ENCODE measurements at regions not wholly inside any gene's neighbourhood (a gene's known extent, or its start where the extent isn't known, plus 50 kb on each side); places are given as distances from the start of the nearest gene placed in this dataset.

- TF ChIP-seq CTCF (IDR thresholded peaks at IDR 0.05 in 4 of 5, conservative IDR thresholded peaks at IDR 0.05 in 1 of 5) = no peak
- no peak for TF ChIP-seq POLR2A (IDR thresholded peaks at IDR 0.05)
- Histone ChIP-seq H3K36me3 (no peaks in the 10 kb centered on the region), H3K4me3 (no peak overlapping the region), H3K27me3 (no peaks in the 10 kb centered on the region), H3K4me1 (no peaks in the 10 kb centered on the region), H3K9me3 (no peaks in the 10 kb centered on the region), H3K27ac (no peak overlapping the region)
- ATAC-seq (no peak), DNase-seq (no peak)
- in situ Hi-C loops (cut with MboI; ENCODE audit: low sequenced_read_pairs in 4 of 4) (no loop called here), intact Hi-C loops (cut with DNase I; ENCODE audit: low total_unique reads) (no loop called here)
These were observed 356.3 kb downstream of the MAT2B start for GRCh38 chr5:163861670-163862069.

GRCh38 chr5:163867324-163867723 lies 361.9 kb downstream of the MAT2B start:
- intact Hi-C loops (cut with DNase I; ENCODE audit: low total_unique reads) = no loop called here
- H3K4me1 ChIP-seq = no peaks in the 10 kb centered on the region

GRCh38 chr5:163867738-163868137 lies 362.3 kb downstream of the MAT2B start:
- intact Hi-C loops (cut with DNase I; ENCODE audit: low total_unique reads) = no loop called here
- no peak overlapping the region for H3K27ac ChIP-seq
- no peaks in the 10 kb centered on the region for H3K9me3 ChIP-seq
- H3K4me3 ChIP-seq = no peak overlapping the region
- no peaks in the 10 kb centered on the region for H3K36me3 ChIP-seq
- DNase-seq (no peak), ATAC-seq (no peak)
- H3K27me3 ChIP-seq = no peaks in the 10 kb centered on the region
- no peaks in the 10 kb centered on the region for H3K4me1 ChIP-seq
- in situ Hi-C loops (cut with MboI; ENCODE audit: low sequenced_read_pairs in 4 of 4) = no loop called here
- TF ChIP-seq POLR2A (IDR thresholded peaks at IDR 0.05) (no peak), CTCF (IDR thresholded peaks at IDR 0.05 in 4 of 5, conservative IDR thresholded peaks at IDR 0.05 in 1 of 5) (no peak)

More at GRCh38 chr5:163867324-163867723, 361.9 kb downstream of the MAT2B start:
- TF ChIP-seq POLR2A (IDR thresholded peaks at IDR 0.05) (no peak), CTCF (IDR thresholded peaks at IDR 0.05 in 4 of 5, conservative IDR thresholded peaks at IDR 0.05 in 1 of 5) (no peak)
- in situ Hi-C loops (cut with MboI; ENCODE audit: low sequenced_read_pairs in 4 of 4) = no loop called here
- Histone ChIP-seq H3K9me3 (no peaks in the 10 kb centered on the region), H3K27me3 (no peaks in the 10 kb centered on the region), H3K36me3 (no peaks in the 10 kb centered on the region), H3K4me3 (no peak overlapping the region), H3K27ac (no peak overlapping the region)
- ATAC-seq = no peak
- no peak for DNase-seq

- Histone ChIP-seq H3K27me3 (no peaks in the 10 kb centered on the region), H3K9me3 (no peaks in the 10 kb centered on the region), H3K4me3 (no peak overlapping the region), H3K36me3 (no peaks in the 10 kb centered on the region), H3K27ac (no peak overlapping the region), H3K4me1 (no peaks in the 10 kb centered on the region)
- TF ChIP-seq CTCF (IDR thresholded peaks at IDR 0.05 in 4 of 5, conservative IDR thresholded peaks at IDR 0.05 in 1 of 5) = no peak
- in situ Hi-C loops (cut with MboI; ENCODE audit: low sequenced_read_pairs in 4 of 4) = no loop called here
- no peak for ATAC-seq
- intact Hi-C loops (cut with DNase I; ENCODE audit: low total_unique reads) = no loop called here
- DNase-seq = no peak
These were observed 364.2 kb downstream of the MAT2B start for GRCh38 chr5:163869581-163869980.

GRCh38 chr5:163870441-163870840 lies 365.0 kb downstream of the MAT2B start:
- DNase-seq = no peak
- in situ Hi-C loops (cut with MboI; ENCODE audit: low sequenced_read_pairs in 4 of 4) (no loop called here), intact Hi-C loops (cut with DNase I; ENCODE audit: low total_unique reads) (no loop called here)
- Histone ChIP-seq H3K4me1 (no peaks in the 10 kb centered on the region), H3K27ac (no peak overlapping the region), H3K9me3 (no peaks in the 10 kb centered on the region), H3K36me3 (no peaks in the 10 kb centered on the region), H3K4me3 (no peak overlapping the region), H3K27me3 (no peaks in the 10 kb centered on the region)
- ATAC-seq = no peak
- TF ChIP-seq CTCF (IDR thresholded peaks at IDR 0.05 in 4 of 5, conservative IDR thresholded peaks at IDR 0.05 in 1 of 5) = no peak

All from gastrocnemius medialis (tissue), 4 donors.